Erythroblast (primary cell): ENCODE measurements at regions not wholly inside any gene's neighbourhood (a gene's known extent, or its start where the extent isn't known, plus 50 kb on each side); places are given as distances from the start of the nearest gene placed in this dataset.

Source experiments
- GATA1 ChIP-seq: IDR thresholded peaks from 2 replicates; pipeline ENCODE4 v1.6.1; 2011; ENCODE audit warnings: low read depth, mild to moderate bottlenecking, control low read depth, low read length, moderate library complexity
- POLR2A ChIP-seq: IDR thresholded peaks from 2 replicates; pipeline ENCODE4 v1.6.1; 2011; ENCODE audit warnings: mild to moderate bottlenecking, low read length

- TF ChIP-seq POLR2A: no peak
- TF ChIP-seq GATA1: no peak
Measured at GRCh38 chr3:24680214-24680967, 185.7 kb upstream of the THRB start.
